ENCODE measurements at regions not wholly inside any gene's neighbourhood (a gene's known extent, or its start where the extent isn't known, plus 50 kb on each side); places are given as distances from the start of the nearest gene placed in this dataset.

DNA sequence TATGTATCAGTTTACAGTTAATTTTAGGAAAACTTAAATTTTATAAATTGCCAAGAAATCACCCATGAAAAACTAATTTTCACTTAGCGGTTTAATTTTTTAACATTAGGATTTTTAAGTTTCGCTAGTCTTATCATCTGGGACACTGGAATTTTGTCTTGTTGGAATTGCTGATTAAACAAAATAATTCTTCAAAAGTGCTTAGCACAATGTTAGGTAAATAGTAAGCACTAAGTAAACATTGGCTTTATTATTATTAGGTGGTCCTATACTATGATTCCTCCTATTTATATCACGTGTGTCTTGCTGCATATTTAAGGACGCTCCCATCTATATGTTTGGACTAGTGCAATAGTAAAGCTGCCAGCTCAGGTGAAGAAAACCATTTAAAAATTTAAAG lies 54.6 kb upstream of the MAP4K3 start:
- Histone ChIP-seq H3K4me2 (ENCODE audit: low read depth, low read length) (peak overlapping the region; percentile 76), H3K27me3 (replicated peaks; ENCODE audit: insufficient read depth, low read length) (no peaks in the 10 kb centered on the region), H3K9me2 (replicated peaks; ENCODE audit: insufficient read depth, low read length) (no peaks in the 10 kb centered on the region), H3K9ac (ENCODE audit: low read length) (peak overlapping the region; percentile 52), H3F3A (ENCODE audit: insufficient read depth, low read length) (peaks cover 17% of the 10 kb centered on the region), H3K9me3 (replicated peaks; ENCODE audit: insufficient read depth, low read length) (no peaks in the 10 kb centered on the region), H3K79me2 (ENCODE audit: low read length) (no peaks in the 10 kb centered on the region), H3K36me3 (replicated peaks; ENCODE audit: insufficient read depth, low read length) (no peaks in the 10 kb centered on the region), H3K4me1 (ENCODE audit: low read length) (peaks cover 36% of the 10 kb centered on the region), H3K27ac (ENCODE audit: low read length) (peak overlapping the region; percentile 98), H2AFZ (ENCODE audit: low read length) (no peak overlapping the region), H3K4me3 (ENCODE audit: low read length) (peak overlapping the region; percentile 30; the same call in 1 of the 2 replicates), H4K20me1 (ENCODE audit: insufficient read depth, low read length) (no peaks in the 10 kb centered on the region)
- DNase-seq, result no peak
- TF ChIP-seq EZH2phosphoT487 (IDR thresholded peaks at IDR 0.05; ENCODE audit: low read length), result no peak
- TF ChIP-seq, protein P1, sequence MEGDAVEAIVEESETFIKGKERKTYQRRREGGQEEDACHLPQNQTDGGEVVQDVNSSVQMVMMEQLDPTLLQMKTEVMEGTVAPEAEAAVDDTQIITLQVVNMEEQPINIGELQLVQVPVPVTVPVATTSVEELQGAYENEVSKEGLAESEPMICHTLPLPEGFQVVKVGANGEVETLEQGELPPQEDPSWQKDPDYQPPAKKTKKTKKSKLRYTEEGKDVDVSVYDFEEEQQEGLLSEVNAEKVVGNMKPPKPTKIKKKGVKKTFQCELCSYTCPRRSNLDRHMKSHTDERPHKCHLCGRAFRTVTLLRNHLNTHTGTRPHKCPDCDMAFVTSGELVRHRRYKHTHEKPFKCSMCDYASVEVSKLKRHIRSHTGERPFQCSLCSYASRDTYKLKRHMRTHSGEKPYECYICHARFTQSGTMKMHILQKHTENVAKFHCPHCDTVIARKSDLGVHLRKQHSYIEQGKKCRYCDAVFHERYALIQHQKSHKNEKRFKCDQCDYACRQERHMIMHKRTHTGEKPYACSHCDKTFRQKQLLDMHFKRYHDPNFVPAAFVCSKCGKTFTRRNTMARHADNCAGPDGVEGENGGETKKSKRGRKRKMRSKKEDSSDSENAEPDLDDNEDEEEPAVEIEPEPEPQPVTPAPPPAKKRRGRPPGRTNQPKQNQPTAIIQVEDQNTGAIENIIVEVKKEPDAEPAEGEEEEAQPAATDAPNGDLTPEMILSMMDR (IDR thresholded peaks at IDR 0.05; ENCODE audit: low read length), result no peak
- TF ChIP-seq EZH2 (optimal IDR thresholded peaks at IDR 0.05; ENCODE audit: low read depth, low read length), result no peak

DNA sequence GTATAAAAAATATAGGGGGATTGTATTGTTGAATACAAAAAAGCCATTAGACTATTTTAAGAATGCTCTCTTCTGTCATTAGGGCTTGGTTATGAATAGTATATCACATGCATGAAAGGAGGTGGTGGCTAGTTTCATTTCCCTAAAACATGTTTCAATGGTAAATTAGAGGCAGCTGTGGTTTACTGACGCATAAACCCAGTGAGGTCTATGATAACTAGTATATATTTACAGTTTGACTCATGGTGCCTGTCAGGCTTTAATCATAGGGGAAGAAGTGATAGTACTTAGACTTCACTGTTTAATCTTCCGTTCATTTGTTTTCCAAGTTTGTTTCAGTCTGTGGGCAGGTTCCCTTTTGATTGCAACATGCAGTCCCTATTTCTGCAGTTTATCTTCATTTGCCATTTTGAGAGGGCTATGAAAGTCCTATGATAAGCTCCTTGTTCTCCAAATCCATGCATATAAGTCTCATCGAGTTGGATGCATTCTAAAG lies 55.1 kb upstream of the MAP4K3 start:
- TF ChIP-seq EZH2phosphoT487 (IDR thresholded peaks at IDR 0.05; ENCODE audit: low read length) (no peak), EZH2 (optimal IDR thresholded peaks at IDR 0.05; ENCODE audit: low read depth, low read length) (no peak)
- TF ChIP-seq, protein P1 (IDR thresholded peaks at IDR 0.05; ENCODE audit: low read length), result no peak
- H3K9me2 ChIP-seq (replicated peaks; ENCODE audit: insufficient read depth, low read length), result no peaks in the 10 kb centered on the region
- no peak overlapping the region for H2AFZ ChIP-seq (ENCODE audit: low read length)
- no peaks in the 10 kb centered on the region for H3K27me3 ChIP-seq (replicated peaks; ENCODE audit: insufficient read depth, low read length)
- H3K9ac ChIP-seq (ENCODE audit: low read length), result peak overlapping the region; percentile 87
- peak overlapping the region; percentile 98 for H3K27ac ChIP-seq (ENCODE audit: low read length)
- H3K4me1 ChIP-seq (ENCODE audit: low read length), result peaks cover 37% of the 10 kb centered on the region
- no peaks in the 10 kb centered on the region for H3K9me3 ChIP-seq (replicated peaks; ENCODE audit: insufficient read depth, low read length)
- peak overlapping the region; percentile 48 for H3K4me3 ChIP-seq (ENCODE audit: low read length)
- DNase-seq, result peak; percentile 94
- peaks cover 17% of the 10 kb centered on the region for H3F3A ChIP-seq (ENCODE audit: insufficient read depth, low read length)
- H3K79me2 ChIP-seq (ENCODE audit: low read length), result no peaks in the 10 kb centered on the region
- peak overlapping the region; percentile 93 for H3K4me2 ChIP-seq (ENCODE audit: low read depth, low read length)
- no peaks in the 10 kb centered on the region for H4K20me1 ChIP-seq (ENCODE audit: insufficient read depth, low read length)
- no peaks in the 10 kb centered on the region for H3K36me3 ChIP-seq (replicated peaks; ENCODE audit: insufficient read depth, low read length)

DNA sequence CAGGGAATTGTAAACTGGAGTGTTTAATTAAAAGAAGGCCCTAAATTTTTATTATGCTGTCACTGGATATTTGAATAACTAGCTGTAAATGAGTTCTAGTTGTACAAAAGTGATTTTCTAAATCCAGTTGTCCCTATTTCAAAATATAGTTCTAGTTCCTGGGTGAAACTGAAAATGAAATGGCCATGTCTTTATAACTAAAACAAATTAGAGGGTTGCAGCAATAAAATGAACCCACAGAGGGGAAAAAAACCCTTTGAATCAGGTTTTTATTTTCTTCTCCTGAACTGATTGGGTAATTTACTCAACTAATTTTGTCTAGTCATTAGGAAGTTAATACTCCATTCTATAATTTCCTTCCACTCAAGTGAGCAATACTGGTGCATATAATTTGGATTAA lies 55.6 kb upstream of the MAP4K3 start:
- Histone ChIP-seq H3K4me3 (ENCODE audit: low read length) (peak overlapping the region; percentile 48), H3K9ac (ENCODE audit: low read length) (peak overlapping the region; percentile 87), H3K9me3 (replicated peaks; ENCODE audit: insufficient read depth, low read length) (no peaks in the 10 kb centered on the region), H3K27ac (ENCODE audit: low read length) (peak overlapping the region; percentile 98), H3K27me3 (replicated peaks; ENCODE audit: insufficient read depth, low read length) (no peaks in the 10 kb centered on the region), H3K4me1 (ENCODE audit: low read length) (peaks cover 37% of the 10 kb centered on the region), H3K9me2 (replicated peaks; ENCODE audit: insufficient read depth, low read length) (no peaks in the 10 kb centered on the region), H3K79me2 (ENCODE audit: low read length) (no peaks in the 10 kb centered on the region), H3K36me3 (replicated peaks; ENCODE audit: insufficient read depth, low read length) (no peaks in the 10 kb centered on the region), H4K20me1 (ENCODE audit: insufficient read depth, low read length) (no peaks in the 10 kb centered on the region), H2AFZ (ENCODE audit: low read length) (no peak overlapping the region), H3K4me2 (ENCODE audit: low read depth, low read length) (peak overlapping the region; percentile 93), H3F3A (ENCODE audit: insufficient read depth, low read length) (peaks cover 17% of the 10 kb centered on the region)
- no peak for TF ChIP-seq EZH2 (optimal IDR thresholded peaks at IDR 0.05; ENCODE audit: low read depth, low read length)
- TF ChIP-seq EZH2phosphoT487 (IDR thresholded peaks at IDR 0.05; ENCODE audit: low read length), result no peak
- TF ChIP-seq, protein P1 (IDR thresholded peaks at IDR 0.05; ENCODE audit: low read length), result no peak
- DNase-seq, result peak; percentile 35
